PC-9 (cell line): ENCODE measurements at regions not wholly inside any gene's neighbourhood (a gene's known extent, or its start where the extent isn't known, plus 50 kb on each side); places are given as distances from the start of the nearest gene placed in this dataset.

Experiments
- EZH2 ChIP-seq: fragments of 200-600 bp; sonication (generic); IDR thresholded peaks from 2 replicates; pipeline ENCODE4 v1.8.0; 2017; ENCODE audit warnings: antibody characterized with exemption, low read depth
- TF ChIP-seq, protein P1 (sequence below): fragments of 200-600 bp; sonication (generic); conservative IDR thresholded peaks from 2 replicates; pipeline ENCODE4 v1.6.1; 2017; ENCODE audit warnings: mixed run types, antibody characterized with exemption, mild to moderate bottlenecking, moderate library complexity

DNA sequence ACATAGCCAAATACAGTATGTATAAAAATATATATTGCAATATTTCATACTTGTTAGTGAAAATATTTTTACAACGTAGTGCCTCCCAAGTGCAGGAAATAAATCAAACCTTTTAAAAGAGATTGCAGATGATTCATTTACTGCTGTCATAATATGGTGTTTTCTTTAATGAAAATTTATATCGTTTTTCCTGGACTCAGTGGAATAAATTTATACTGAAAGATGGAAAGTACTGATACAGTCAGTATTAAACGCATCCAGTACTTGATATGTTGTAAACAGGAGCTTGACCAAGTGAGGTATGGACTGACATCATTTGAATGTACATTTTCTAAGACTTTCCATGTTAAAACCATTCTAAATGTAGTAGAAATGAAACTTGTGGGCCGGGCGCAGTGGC is 143.4 kb upstream of the ZNF608 start:
- TF ChIP-seq, protein P1, sequence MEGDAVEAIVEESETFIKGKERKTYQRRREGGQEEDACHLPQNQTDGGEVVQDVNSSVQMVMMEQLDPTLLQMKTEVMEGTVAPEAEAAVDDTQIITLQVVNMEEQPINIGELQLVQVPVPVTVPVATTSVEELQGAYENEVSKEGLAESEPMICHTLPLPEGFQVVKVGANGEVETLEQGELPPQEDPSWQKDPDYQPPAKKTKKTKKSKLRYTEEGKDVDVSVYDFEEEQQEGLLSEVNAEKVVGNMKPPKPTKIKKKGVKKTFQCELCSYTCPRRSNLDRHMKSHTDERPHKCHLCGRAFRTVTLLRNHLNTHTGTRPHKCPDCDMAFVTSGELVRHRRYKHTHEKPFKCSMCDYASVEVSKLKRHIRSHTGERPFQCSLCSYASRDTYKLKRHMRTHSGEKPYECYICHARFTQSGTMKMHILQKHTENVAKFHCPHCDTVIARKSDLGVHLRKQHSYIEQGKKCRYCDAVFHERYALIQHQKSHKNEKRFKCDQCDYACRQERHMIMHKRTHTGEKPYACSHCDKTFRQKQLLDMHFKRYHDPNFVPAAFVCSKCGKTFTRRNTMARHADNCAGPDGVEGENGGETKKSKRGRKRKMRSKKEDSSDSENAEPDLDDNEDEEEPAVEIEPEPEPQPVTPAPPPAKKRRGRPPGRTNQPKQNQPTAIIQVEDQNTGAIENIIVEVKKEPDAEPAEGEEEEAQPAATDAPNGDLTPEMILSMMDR, result no peak
- no peak for TF ChIP-seq EZH2
